ENCODE measurements at regions not wholly inside any gene's neighbourhood (a gene's known extent, or its start where the extent isn't known, plus 50 kb on each side); places are given as distances from the start of the nearest gene placed in this dataset.
"Not testable (repeated sequence)": the region's sequence is repeated elsewhere in the genome, so short reads cannot be mapped to it uniquely, and the experiment has no call there.

GRCh38 chr5:124890442-124890841, 144.0 kb upstream of the ZNF608 start:
- not testable (repeated sequence) for TF ChIP-seq CTCF, POLR2A (IDR thresholded peaks at IDR 0.05)
